ENCODE measurements at regions not wholly inside any gene's neighbourhood (a gene's known extent, or its start where the extent isn't known, plus 50 kb on each side); places are given as distances from the start of the nearest gene placed in this dataset.

DNA sequence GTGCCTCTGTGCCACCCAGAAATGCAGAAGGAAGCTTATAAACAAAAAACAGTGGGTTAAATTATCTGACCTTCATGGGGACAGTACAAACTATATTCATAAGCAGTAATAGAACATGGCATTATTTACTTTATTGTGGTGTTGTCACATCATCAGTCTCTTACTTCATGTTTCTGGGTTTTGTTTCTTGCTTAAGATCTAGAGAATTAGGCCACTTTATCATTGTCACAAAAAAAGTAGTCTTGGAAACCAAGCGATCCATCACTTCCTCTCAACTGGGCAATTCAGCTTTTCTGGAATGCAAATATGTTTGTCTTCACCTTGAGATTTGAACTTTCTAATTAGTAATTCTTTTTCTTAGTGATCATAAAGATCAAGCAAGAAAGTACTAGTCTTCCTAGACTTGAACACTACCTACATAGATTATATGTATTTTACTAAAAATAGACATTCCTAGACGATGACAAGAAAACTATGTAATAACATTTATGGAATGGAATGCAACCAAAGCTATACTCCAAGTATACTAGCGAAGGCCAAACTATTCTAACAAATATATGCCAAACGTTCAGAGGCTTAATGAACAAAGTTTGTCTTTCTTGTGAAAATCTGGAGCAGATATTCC is 363.4 kb downstream of the DAD1 start:
- in situ Hi-C loops (cut with MboI) (no loop called here), intact Hi-C loops (cut with micrococcal nuclease; ENCODE audit: unreplicated experiment) (loop anchor here (5.0 to 10.0 kb wide), 3 partner anchors 87 to 249 kb away; no protein-coding TSS in a partner anchor)
- no peak for TF ChIP-seq HDAC2 (IDR thresholded peaks at IDR 0.05)
- no peak for TF ChIP-seq IKZF1 (conservative IDR thresholded peaks at IDR 0.05)
- TF ChIP-seq MXI1 (IDR thresholded peaks at IDR 0.05; ENCODE audit: low read depth, low read length), result no peak
- TF ChIP-seq ZSCAN29 (IDR thresholded peaks at IDR 0.05), result no peak
- TF ChIP-seq ZNF384 (IDR thresholded peaks at IDR 0.05; ENCODE audit: borderline replicate concordance, low read depth, low read length), result no peak
- TF ChIP-seq TARDBP (IDR thresholded peaks at IDR 0.05; ENCODE audit: borderline replicate concordance), result no peak
- no peak for TF ChIP-seq TCF12 (IDR thresholded peaks at IDR 0.05; ENCODE audit: low read depth, low read length)
- no peak for TF ChIP-seq CBX3 (IDR thresholded peaks at IDR 0.05; ENCODE audit: borderline replicate concordance, low read depth)
- no peak for TF ChIP-seq STAT3 (IDR thresholded peaks at IDR 0.05; ENCODE audit: low read depth, low read length)
- TF ChIP-seq SMC3 (IDR thresholded peaks at IDR 0.05; ENCODE audit: borderline replicate concordance, low read length), result no peak
- TF ChIP-seq ZNF622 (IDR thresholded peaks at IDR 0.05), result no peak
- TF ChIP-seq RELA (IDR thresholded peaks at IDR 0.05; ENCODE audit: borderline replicate concordance, partially characterized antibody), result no peak
- TF ChIP-seq BACH1 (IDR thresholded peaks at IDR 0.05; ENCODE audit: borderline replicate concordance), result no peak
- no peak for TF ChIP-seq ZNF207 (IDR thresholded peaks at IDR 0.05; ENCODE audit: borderline replicate concordance)
- no peak for TF ChIP-seq RUNX3 (IDR thresholded peaks at IDR 0.05; ENCODE audit: low read length)
- TF ChIP-seq, protein P1, sequence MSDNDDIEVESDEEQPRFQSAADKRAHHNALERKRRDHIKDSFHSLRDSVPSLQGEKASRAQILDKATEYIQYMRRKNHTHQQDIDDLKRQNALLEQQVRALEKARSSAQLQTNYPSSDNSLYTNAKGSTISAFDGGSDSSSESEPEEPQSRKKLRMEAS (IDR thresholded peaks at IDR 0.05; ENCODE audit: low read depth, low read length), result no peak
- TF ChIP-seq BMI1 (IDR thresholded peaks at IDR 0.05; ENCODE audit: borderline replicate concordance), result no peak
- Histone ChIP-seq H2AFZ (ENCODE audit: control insufficient read depth, low read depth, low read length) (no peak overlapping the region), H3K4me3 (no peak overlapping the region), H3K9ac (ENCODE audit: control insufficient read depth, insufficient read depth, low read length) (no peak overlapping the region), H3K4me2 (ENCODE audit: control insufficient read depth, insufficient read depth) (no peak overlapping the region), H3K36me3 (ENCODE audit: control insufficient read depth in 2 of 2, insufficient read depth in 2 of 2, low read length in 1 of 2) (no peaks in the 10 kb centered on the region), H3K79me2 (ENCODE audit: control insufficient read depth, insufficient read depth, low read length) (no peaks in the 10 kb centered on the region), H4K20me1 (ENCODE audit: control insufficient read depth, insufficient read depth) (no peaks in the 10 kb centered on the region), H3K27ac (ENCODE audit: control insufficient read depth, insufficient read depth) (no peak overlapping the region), H3K9me3 (replicated peaks; ENCODE audit: control insufficient read depth, insufficient read depth, low read length) (no peaks in the 10 kb centered on the region), H3K27me3 (replicated peaks in 1 of 2; ENCODE audit: control insufficient read depth in 2 of 2, insufficient read depth in 2 of 2, low read length in 1 of 2) (no peaks in the 10 kb centered on the region; a peak in 2 of 4 replicates), H3K4me1 (ENCODE audit: control insufficient read depth, insufficient read depth, low read length) (no peaks in the 10 kb centered on the region)
- 38% methylated on average over 4 of the region's 4 CpGs for WGBS (ENCODE audit: insufficient coverage, insufficient replicate concordance, low lambda C conversion rate, missing lambda C conversion rate)
- POLR2A ChIA-PET, result no interaction called here
- RAD21 ChIA-PET (ENCODE audit: unreplicated experiment), result interaction anchor here (0.7 to 3.4 kb wide), 11 partner anchors 39 to 428 kb away, joined by 3 to 13 read pairs (median 4); no protein-coding TSS in a partner anchor
- SMC1A ChIA-PET (ENCODE audit: uncharacterized antibody, unreplicated experiment), result interaction anchor here (1.0 to 2.6 kb wide), 13 partner anchors 57 to 433 kb away, joined by 3 to 12 read pairs (median 3); no protein-coding TSS in a partner anchor
- no TSS peak for BruUV-seq (replicated peaks)
- DNase-seq (ENCODE audit: low read depth, low spot score), result no peak
- ATAC-seq, result no peak
- FAIRE-seq, result no peak
- CTCF ChIA-PET, result interaction anchor here (0.6 to 5.1 kb wide), 35 partner anchors 9 to 428 kb away, joined by 3 to 37 read pairs (median 4); no protein-coding TSS in a partner anchor
